HG03457 (cell line): ENCODE measurements at regions not wholly inside any gene's neighbourhood (a gene's known extent, or its start where the extent isn't known, plus 50 kb on each side); places are given as distances from the start of the nearest gene placed in this dataset.

Experiments
- ATAC-seq: cut with Tn5 transposase; IDR thresholded peaks from one replicate; pipeline ENCODE4 v1.9.1; 2021; ENCODE audit warnings: moderate number of reproducible peaks; ENCODE audit not compliant: unreplicated experiment

- ATAC-seq: no peak
Observed at GRCh38 chr3:163878396-163878795, 1199.9 kb downstream of the SI start.

- ATAC-seq: no peak
Observed at GRCh38 chr3:163877805-163878204, 1200.5 kb downstream of the SI start.

- ATAC-seq: no peak
Observed at GRCh38 chr3:163863146-163863545, 1215.2 kb downstream of the SI start.

- no peak for ATAC-seq
Observed at GRCh38 chr3:163852233-163852632, 1226.1 kb downstream of the SI start.

- ATAC-seq: no peak
Observed at GRCh38 chr3:163838769-163839168, 1239.5 kb downstream of the SI start.

GRCh38 chr3:163832547-163832946, 1245.7 kb downstream of the SI start:
- no peak for ATAC-seq

GRCh38 chr3:163821841-163822240, 1256.5 kb downstream of the SI start:
- no peak for ATAC-seq

GRCh38 chr3:163817015-163817414, 1261.3 kb downstream of the SI start:
- no peak for ATAC-seq

- ATAC-seq: no peak
Observed at GRCh38 chr3:163813935-163814334, 1264.4 kb downstream of the SI start.

GRCh38 chr3:163812006-163812405, 1266.3 kb downstream of the SI start:
- ATAC-seq: no peak

- peak; percentile 61 for ATAC-seq
Observed at GRCh38 chr3:163809540-163809993, 1268.7 kb downstream of the SI start.

GRCh38 chr3:163786416-163786815, 1291.9 kb downstream of the SI start:
- no peak for ATAC-seq

GRCh38 chr3:163785693-163786092, 1292.6 kb downstream of the SI start:
- ATAC-seq: no peak

- no peak for ATAC-seq
Observed at GRCh38 chr3:163779396-163780344, 1298.6 kb downstream of the SI start.

GRCh38 chr3:163776743-163777142, 1301.6 kb downstream of the SI start:
- no peak for ATAC-seq

GRCh38 chr3:163773136-163773535, 1305.2 kb downstream of the SI start:
- ATAC-seq: no peak

- ATAC-seq: no peak
Observed at GRCh38 chr3:163768048-163768447, 1310.2 kb downstream of the SI start.

GRCh38 chr3:163766112-163766511, 1312.2 kb downstream of the SI start:
- ATAC-seq: no peak

- ATAC-seq: no peak
Observed at GRCh38 chr3:163753033-163753432, 1325.3 kb downstream of the SI start.

- no peak for ATAC-seq
Observed at GRCh38 chr3:163745204-163745603, 1333.1 kb downstream of the SI start.

- no peak for ATAC-seq
Observed at GRCh38 chr3:163735394-163735793, 1342.9 kb downstream of the SI start.

GRCh38 chr3:163730684-163731083, 1347.6 kb downstream of the SI start:
- ATAC-seq: no peak

- no peak for ATAC-seq
Observed at GRCh38 chr3:163726125-163726524, 1352.2 kb downstream of the SI start.
